ENCODE measurements at regions not wholly inside any gene's neighbourhood (a gene's known extent, or its start where the extent isn't known, plus 50 kb on each side); places are given as distances from the start of the nearest gene placed in this dataset.

GRCh38 chr22:47517062-47517461 is 754.6 kb downstream of the TBC1D22A start:
- Histone ChIP-seq H3K79me2 (ENCODE audit: low read length) (no peaks in the 10 kb centered on the region), H4K20me1 (ENCODE audit: insufficient read depth, low read length) (no peaks in the 10 kb centered on the region), H3K27me3 (replicated peaks; ENCODE audit: insufficient read depth, low read length) (no peaks in the 10 kb centered on the region), H3K4me3 (ENCODE audit: low read length) (no peak overlapping the region), H3K9me3 (replicated peaks; ENCODE audit: insufficient read depth, low read length) (no peaks in the 10 kb centered on the region), H3K36me3 (replicated peaks; ENCODE audit: insufficient read depth, low read length) (no peaks in the 10 kb centered on the region), H3F3A (ENCODE audit: insufficient read depth, low read length) (no peaks in the 10 kb centered on the region), H3K9ac (ENCODE audit: low read length) (no peak overlapping the region), H2AFZ (ENCODE audit: low read length) (no peak overlapping the region), H3K4me1 (ENCODE audit: low read length) (no peaks in the 10 kb centered on the region), H3K9me2 (replicated peaks; ENCODE audit: insufficient read depth, low read length) (no peaks in the 10 kb centered on the region), H3K4me2 (ENCODE audit: low read depth, low read length) (no peak overlapping the region), H3K27ac (ENCODE audit: low read length) (no peak overlapping the region)
- DNase-seq = no peak
- TF ChIP-seq EZH2phosphoT487 (IDR thresholded peaks at IDR 0.05; ENCODE audit: low read length) (no peak), EZH2 (optimal IDR thresholded peaks at IDR 0.05; ENCODE audit: low read depth, low read length) (no peak)
- TF ChIP-seq, protein P1, sequence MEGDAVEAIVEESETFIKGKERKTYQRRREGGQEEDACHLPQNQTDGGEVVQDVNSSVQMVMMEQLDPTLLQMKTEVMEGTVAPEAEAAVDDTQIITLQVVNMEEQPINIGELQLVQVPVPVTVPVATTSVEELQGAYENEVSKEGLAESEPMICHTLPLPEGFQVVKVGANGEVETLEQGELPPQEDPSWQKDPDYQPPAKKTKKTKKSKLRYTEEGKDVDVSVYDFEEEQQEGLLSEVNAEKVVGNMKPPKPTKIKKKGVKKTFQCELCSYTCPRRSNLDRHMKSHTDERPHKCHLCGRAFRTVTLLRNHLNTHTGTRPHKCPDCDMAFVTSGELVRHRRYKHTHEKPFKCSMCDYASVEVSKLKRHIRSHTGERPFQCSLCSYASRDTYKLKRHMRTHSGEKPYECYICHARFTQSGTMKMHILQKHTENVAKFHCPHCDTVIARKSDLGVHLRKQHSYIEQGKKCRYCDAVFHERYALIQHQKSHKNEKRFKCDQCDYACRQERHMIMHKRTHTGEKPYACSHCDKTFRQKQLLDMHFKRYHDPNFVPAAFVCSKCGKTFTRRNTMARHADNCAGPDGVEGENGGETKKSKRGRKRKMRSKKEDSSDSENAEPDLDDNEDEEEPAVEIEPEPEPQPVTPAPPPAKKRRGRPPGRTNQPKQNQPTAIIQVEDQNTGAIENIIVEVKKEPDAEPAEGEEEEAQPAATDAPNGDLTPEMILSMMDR (IDR thresholded peaks at IDR 0.05; ENCODE audit: low read length) = no peak

GRCh38 chr22:47515384-47516125 is 753.1 kb downstream of the TBC1D22A start:
- Histone ChIP-seq H4K20me1 (ENCODE audit: insufficient read depth, low read length) (no peaks in the 10 kb centered on the region), H3F3A (ENCODE audit: insufficient read depth, low read length) (no peaks in the 10 kb centered on the region), H3K36me3 (replicated peaks; ENCODE audit: insufficient read depth, low read length) (no peaks in the 10 kb centered on the region), H3K27me3 (replicated peaks; ENCODE audit: insufficient read depth, low read length) (no peaks in the 10 kb centered on the region), H3K9ac (ENCODE audit: low read length) (no peak overlapping the region), H3K9me2 (replicated peaks; ENCODE audit: insufficient read depth, low read length) (no peaks in the 10 kb centered on the region), H3K4me1 (ENCODE audit: low read length) (no peaks in the 10 kb centered on the region), H3K27ac (ENCODE audit: low read length) (no peak overlapping the region), H3K4me3 (ENCODE audit: low read length) (no peak overlapping the region), H3K79me2 (ENCODE audit: low read length) (no peaks in the 10 kb centered on the region), H3K4me2 (ENCODE audit: low read depth, low read length) (no peak overlapping the region), H2AFZ (ENCODE audit: low read length) (no peak overlapping the region), H3K9me3 (replicated peaks; ENCODE audit: insufficient read depth, low read length) (no peaks in the 10 kb centered on the region)
- TF ChIP-seq EZH2phosphoT487 (IDR thresholded peaks at IDR 0.05; ENCODE audit: low read length) = no peak
- TF ChIP-seq, protein P1 (IDR thresholded peaks at IDR 0.05; ENCODE audit: low read length) = peak; percentile 62
- peak; percentile 64 for DNase-seq

DNA sequence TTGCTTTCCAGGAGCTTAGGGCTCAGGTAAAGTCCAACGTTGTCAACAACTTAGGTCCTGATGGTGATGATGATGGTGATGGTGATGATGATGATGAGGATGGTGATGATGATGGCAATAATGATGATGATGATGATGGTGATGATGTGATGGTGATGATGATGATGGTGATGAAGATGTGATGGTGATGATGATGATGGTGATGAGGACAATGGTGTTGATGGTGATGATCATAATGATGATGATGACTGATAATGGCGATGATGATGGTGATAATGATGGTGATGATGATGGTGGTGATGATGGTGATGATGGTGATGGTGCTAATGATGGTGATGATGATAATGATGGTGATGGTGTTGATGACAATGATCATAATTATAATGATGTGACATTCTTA is 750.2 kb downstream of the TBC1D22A start:
- Histone ChIP-seq H2AFZ (ENCODE audit: low read length) (no peak overlapping the region), H3K4me2 (ENCODE audit: low read depth, low read length) (no peak overlapping the region), H3K4me3 (ENCODE audit: low read length) (no peak overlapping the region), H4K20me1 (ENCODE audit: insufficient read depth, low read length) (no peaks in the 10 kb centered on the region), H3K79me2 (ENCODE audit: low read length) (no peaks in the 10 kb centered on the region), H3K27me3 (replicated peaks; ENCODE audit: insufficient read depth, low read length) (no peaks in the 10 kb centered on the region), H3K9me2 (replicated peaks; ENCODE audit: insufficient read depth, low read length) (no peaks in the 10 kb centered on the region), H3K36me3 (replicated peaks; ENCODE audit: insufficient read depth, low read length) (no peaks in the 10 kb centered on the region), H3K4me1 (ENCODE audit: low read length) (no peaks in the 10 kb centered on the region), H3K27ac (ENCODE audit: low read length) (no peak overlapping the region), H3K9me3 (replicated peaks; ENCODE audit: insufficient read depth, low read length) (no peaks in the 10 kb centered on the region), H3K9ac (ENCODE audit: low read length) (no peak overlapping the region), H3F3A (ENCODE audit: insufficient read depth, low read length) (no peaks in the 10 kb centered on the region)
- no peak for TF ChIP-seq EZH2phosphoT487 (IDR thresholded peaks at IDR 0.05; ENCODE audit: low read length)
- TF ChIP-seq EZH2 (optimal IDR thresholded peaks at IDR 0.05; ENCODE audit: low read depth, low read length) = no peak
- TF ChIP-seq, protein P1 (IDR thresholded peaks at IDR 0.05; ENCODE audit: low read length) = no peak
- DNase-seq = no peak

All from MM.1S (cell line).